Activated CD8-positive, alpha-beta T cell treated with anti-CD3 and anti-CD28 coated beads for 36 hours (primary cell): ENCODE measurements at regions not wholly inside any gene's neighbourhood (a gene's known extent, or its start where the extent isn't known, plus 50 kb on each side); places are given as distances from the start of the nearest gene placed in this dataset.
"Not testable (repeated sequence)": the region's sequence is repeated elsewhere in the genome, so short reads cannot be mapped to it uniquely, and the experiment has no call there.

ENCODE experiments used
- ATAC-seq: fragments of 200-7000 bp; cut with Tn5 transposase; one replicate; pipeline ENCODE4 v1.10.0; 2021; ENCODE audit warnings: mild to moderate bottlenecking, moderate library complexity
- CTCF ChIA-PET: fragments of 350-600 bp; sonication (Branson Sonifier 250); formaldehyde crosslinking; loops from one replicate; lab custom pipeline; 2021; ENCODE audit warnings: antibody characterized with exemption; lab: Charles Lee
- POLR2A ChIA-PET: fragments of 350-600 bp; sonication (Branson Sonifier 250); formaldehyde crosslinking; loops from one replicate; lab custom pipeline; 2021; ENCODE audit warnings: antibody characterized with exemption; lab: Charles Lee
- DNase-seq: peaks from one replicate; pipeline ENCODE4 v3.0.0-alpha.2; 2020
- H3K27ac Mint-ChIP-seq: one replicate; pipeline ENCODE4 v1.8.0; 2021; ENCODE audit warnings: mild to moderate bottlenecking, mixed read lengths
- H3K27me3 Mint-ChIP-seq: one replicate; pipeline ENCODE4 v1.8.0; 2021; ENCODE audit warnings: mixed read lengths
- H3K36me3 Mint-ChIP-seq: one replicate; pipeline ENCODE4 v1.8.0; 2021; ENCODE audit warnings: low read depth, mixed read lengths
- H3K4me1 Mint-ChIP-seq: one replicate; pipeline ENCODE4 v1.8.0; 2021; ENCODE audit warnings: low read depth, mixed read lengths
- H3K4me3 Mint-ChIP-seq: one replicate; pipeline ENCODE4 v1.8.0; 2021; ENCODE audit warnings: mild to moderate bottlenecking, moderate library complexity, mixed read lengths
- H3K9me3 Mint-ChIP-seq: one replicate; pipeline ENCODE4 v1.8.0; 2021; ENCODE audit warnings: mixed read lengths
- intact Hi-C: fragments of 100-400 bp; cut with micrococcal nuclease; formaldehyde crosslinking; loops from one replicate; pipeline ENCODE4 v1.10.0; 2022
- TF ChIP-seq, protein P1 (sequence below): fragments of 200-600 bp; IDR thresholded peaks from one replicate; pipeline ENCODE4 v1.8.0; 2022; ENCODE audit warnings: antibody characterized with exemption, mild to moderate bottlenecking

DNA sequence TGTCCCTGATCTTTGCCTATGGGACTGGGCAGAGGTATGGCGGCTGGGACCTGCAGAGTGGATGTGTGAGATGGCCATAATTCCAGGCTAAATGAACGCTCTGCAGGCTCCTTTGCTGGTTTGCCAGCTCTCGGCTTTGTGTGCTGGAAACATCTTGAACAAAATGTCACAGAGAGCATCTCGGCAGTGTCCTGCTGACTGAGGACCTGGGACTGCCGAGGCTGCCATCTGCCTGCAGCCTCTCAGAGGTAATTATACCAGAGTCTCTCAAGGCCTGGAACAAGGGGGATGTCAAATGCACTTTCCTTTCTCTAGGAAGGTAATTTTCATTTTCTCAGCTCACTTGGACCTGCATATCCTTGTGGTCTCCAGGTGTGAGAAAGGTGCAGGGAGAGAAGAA is 354.2 kb downstream of the PDCD6IP start:
- no peak overlapping the region for H3K4me3 Mint-ChIP-seq
- ChIA-PET POLR2A (no interaction called here), CTCF (no interaction called here)
- TF ChIP-seq, protein P1, sequence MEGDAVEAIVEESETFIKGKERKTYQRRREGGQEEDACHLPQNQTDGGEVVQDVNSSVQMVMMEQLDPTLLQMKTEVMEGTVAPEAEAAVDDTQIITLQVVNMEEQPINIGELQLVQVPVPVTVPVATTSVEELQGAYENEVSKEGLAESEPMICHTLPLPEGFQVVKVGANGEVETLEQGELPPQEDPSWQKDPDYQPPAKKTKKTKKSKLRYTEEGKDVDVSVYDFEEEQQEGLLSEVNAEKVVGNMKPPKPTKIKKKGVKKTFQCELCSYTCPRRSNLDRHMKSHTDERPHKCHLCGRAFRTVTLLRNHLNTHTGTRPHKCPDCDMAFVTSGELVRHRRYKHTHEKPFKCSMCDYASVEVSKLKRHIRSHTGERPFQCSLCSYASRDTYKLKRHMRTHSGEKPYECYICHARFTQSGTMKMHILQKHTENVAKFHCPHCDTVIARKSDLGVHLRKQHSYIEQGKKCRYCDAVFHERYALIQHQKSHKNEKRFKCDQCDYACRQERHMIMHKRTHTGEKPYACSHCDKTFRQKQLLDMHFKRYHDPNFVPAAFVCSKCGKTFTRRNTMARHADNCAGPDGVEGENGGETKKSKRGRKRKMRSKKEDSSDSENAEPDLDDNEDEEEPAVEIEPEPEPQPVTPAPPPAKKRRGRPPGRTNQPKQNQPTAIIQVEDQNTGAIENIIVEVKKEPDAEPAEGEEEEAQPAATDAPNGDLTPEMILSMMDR = no peak
- no peak overlapping the region for H3K27ac Mint-ChIP-seq
- H3K4me1 Mint-ChIP-seq = no peaks in the 10 kb centered on the region
- no peak for ATAC-seq
- H3K36me3 Mint-ChIP-seq = no peaks in the 10 kb centered on the region
- no peak for DNase-seq
- H3K9me3 Mint-ChIP-seq = no peaks in the 10 kb centered on the region
- no peaks in the 10 kb centered on the region for H3K27me3 Mint-ChIP-seq
- intact Hi-C loops = no loop called here

DNA sequence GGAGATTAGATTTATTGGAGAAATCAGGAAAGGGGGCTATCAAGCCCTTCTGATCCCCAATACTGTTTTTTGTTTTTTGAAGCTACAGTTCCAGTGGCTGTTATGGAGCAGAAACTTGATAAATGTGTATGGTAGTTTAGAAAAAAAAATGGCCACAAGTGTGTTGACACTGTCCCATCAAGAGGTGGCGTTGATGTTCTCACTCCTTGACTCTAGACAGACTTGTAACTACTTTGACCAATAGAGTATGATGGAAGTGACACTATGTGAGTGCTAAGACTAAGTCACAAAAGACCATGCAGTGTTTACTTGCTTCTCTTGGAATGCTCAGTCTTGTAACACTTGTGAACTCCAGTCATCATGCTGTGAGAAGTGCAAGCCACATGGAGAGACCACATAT is 356.7 kb downstream of the PDCD6IP start:
- Mint-ChIP-seq H3K27ac (no peak overlapping the region), H3K4me1 (no peaks in the 10 kb centered on the region), H3K4me3 (no peak overlapping the region), H3K27me3 (no peaks in the 10 kb centered on the region), H3K9me3 (no peaks in the 10 kb centered on the region), H3K36me3 (no peaks in the 10 kb centered on the region)
- POLR2A ChIA-PET = no interaction called here
- ATAC-seq (no peak), DNase-seq (no peak)
- CTCF ChIA-PET = no interaction called here
- TF ChIP-seq, protein P1 = no peak
- intact Hi-C loops = no loop called here

DNA sequence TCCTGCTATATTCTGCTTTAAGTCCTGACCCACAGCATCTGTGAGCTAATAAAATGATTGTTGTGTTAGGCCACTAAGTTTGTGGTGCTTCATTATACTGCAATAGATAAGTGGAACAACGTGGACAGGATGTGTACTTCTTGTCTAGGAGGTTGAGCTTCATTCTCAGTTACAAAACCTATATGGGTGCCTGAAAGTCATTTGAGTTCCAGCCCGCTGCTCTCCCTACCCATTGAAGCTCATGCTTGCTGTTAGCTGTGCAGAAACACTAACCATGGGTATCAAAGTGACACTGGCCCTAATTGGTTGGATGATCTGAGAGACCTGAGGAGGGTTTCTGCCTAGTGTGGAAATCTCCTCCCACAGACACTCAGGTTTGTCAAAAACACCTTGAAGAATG is 357.2 kb downstream of the PDCD6IP start:
- ATAC-seq (no peak), DNase-seq (no peak)
- H3K4me3 Mint-ChIP-seq = no peak overlapping the region
- POLR2A ChIA-PET = no interaction called here
- intact Hi-C loops = no loop called here
- no peaks in the 10 kb centered on the region for H3K9me3 Mint-ChIP-seq
- TF ChIP-seq, protein P1 = no peak
- H3K27me3 Mint-ChIP-seq = no peaks in the 10 kb centered on the region
- no peak overlapping the region for H3K27ac Mint-ChIP-seq
- no peaks in the 10 kb centered on the region for H3K36me3 Mint-ChIP-seq
- CTCF ChIA-PET = no interaction called here
- H3K4me1 Mint-ChIP-seq = no peaks in the 10 kb centered on the region

DNA sequence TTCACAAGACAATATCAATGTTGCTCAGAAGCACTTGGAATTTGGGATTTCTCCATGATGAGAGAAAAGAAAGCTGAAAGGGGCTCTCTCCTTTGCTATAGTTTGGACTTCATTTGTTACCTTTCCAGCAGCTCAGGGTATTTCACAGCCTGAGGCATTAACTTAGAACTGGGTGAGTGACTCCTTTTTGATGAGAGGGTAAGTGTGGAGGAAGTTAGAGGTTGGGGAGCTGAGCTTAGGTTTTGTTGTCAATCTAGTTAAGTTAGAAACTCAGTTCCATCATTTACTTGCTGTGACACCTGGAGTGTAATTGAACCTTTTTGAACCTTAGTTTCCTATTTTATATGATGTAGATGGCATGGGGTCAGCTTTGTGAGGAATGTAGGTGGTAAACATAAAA is 359.1 kb downstream of the PDCD6IP start:
- H3K4me3 Mint-ChIP-seq = no peak overlapping the region
- POLR2A ChIA-PET = no interaction called here
- no peaks in the 10 kb centered on the region for H3K9me3 Mint-ChIP-seq
- no peaks in the 10 kb centered on the region for H3K4me1 Mint-ChIP-seq
- ATAC-seq (no peak), DNase-seq (no peak)
- no peaks in the 10 kb centered on the region for H3K27me3 Mint-ChIP-seq
- H3K27ac Mint-ChIP-seq = no peak overlapping the region
- CTCF ChIA-PET = no interaction called here
- intact Hi-C loops = no loop called here
- TF ChIP-seq, protein P1 = no peak
- no peaks in the 10 kb centered on the region for H3K36me3 Mint-ChIP-seq

DNA sequence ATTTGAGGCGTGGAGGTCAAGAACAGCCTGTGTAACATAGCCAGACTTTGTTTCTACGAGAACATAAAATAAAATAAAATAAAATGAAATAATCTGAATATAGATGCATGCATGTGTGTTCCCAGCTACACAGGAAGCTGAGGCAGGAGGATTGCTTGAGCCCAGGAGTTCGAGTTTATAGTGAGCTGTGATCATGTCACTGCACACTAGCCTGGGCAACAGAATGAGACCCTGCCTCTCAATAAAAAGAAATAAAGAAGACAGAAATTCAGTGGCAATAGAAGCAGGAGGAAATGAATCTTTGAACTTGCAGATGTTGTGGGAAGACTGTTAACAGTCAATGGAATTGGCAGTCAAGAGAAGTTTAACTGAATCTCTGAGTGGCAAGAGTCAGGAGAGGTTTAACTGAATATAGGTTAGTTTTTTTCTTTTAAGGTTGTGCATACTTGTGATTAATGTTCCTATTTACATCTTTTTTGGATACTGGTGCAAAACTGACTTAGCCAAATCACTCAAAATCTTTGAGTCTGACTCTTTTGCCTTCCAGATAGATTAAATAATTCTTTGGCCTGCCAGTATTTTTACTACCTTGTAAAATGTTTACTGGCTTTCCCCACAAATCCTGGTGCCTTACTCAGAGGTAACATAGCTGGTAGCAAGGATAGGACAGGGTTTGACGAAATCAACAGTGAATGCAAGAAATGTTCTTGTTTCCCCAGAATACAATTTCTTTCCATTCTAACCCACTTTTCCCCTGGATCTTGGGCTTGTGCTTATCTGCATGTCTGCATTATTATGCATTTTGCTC is 361.4 kb downstream of the PDCD6IP start:
- Mint-ChIP-seq H3K27me3 (no peaks in the 10 kb centered on the region), H3K27ac (no peak overlapping the region), H3K9me3 (no peaks in the 10 kb centered on the region), H3K4me3 (no peak overlapping the region), H3K36me3 (no peaks in the 10 kb centered on the region), H3K4me1 (no peaks in the 10 kb centered on the region)
- CTCF ChIA-PET = no interaction called here
- DNase-seq (no peak), ATAC-seq (no peak)
- TF ChIP-seq, protein P1 = no peak
- intact Hi-C loops = no loop called here
- POLR2A ChIA-PET = no interaction called here

DNA sequence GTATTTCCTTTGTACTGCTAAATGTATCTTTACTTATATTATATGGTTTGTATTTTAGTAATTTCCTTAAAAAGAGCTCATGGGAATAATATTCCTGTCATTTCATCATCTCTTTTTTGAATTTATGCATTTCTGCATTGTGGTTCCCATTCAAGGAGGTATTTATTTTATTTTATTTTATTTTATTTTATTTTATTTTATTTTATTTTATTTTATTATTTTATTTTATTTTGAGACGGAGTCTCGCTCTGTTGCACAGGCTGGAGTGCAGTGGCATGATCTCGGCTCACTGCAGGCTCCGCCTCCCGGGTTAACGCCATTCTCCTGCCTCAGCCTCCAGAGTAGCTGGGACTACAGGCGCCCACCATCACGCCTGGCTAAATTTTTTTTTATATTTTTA is 371.2 kb downstream of the PDCD6IP start:
- H3K9me3 Mint-ChIP-seq, POLR2A ChIA-PET, H3K4me3 Mint-ChIP-seq, H3K27ac Mint-ChIP-seq, ATAC-seq, H3K4me1 Mint-ChIP-seq, H3K36me3 Mint-ChIP-seq, H3K27me3 Mint-ChIP-seq, CTCF ChIA-PET, DNase-seq, intact Hi-C loops: not testable (repeated sequence)
